ENCODE measurements at regions not wholly inside any gene's neighbourhood (a gene's known extent, or its start where the extent isn't known, plus 50 kb on each side); places are given as distances from the start of the nearest gene placed in this dataset.

GRCh38 chr11:45482331-45482730, 183.1 kb downstream of the CHST1 start:
- no peak for TF ChIP-seq GATA2 (IDR thresholded peaks at IDR 0.05; ENCODE audit: low read depth, low read length)
- TF ChIP-seq GATA3 (IDR thresholded peaks at IDR 0.05; ENCODE audit: low read depth, low read length) = no peak
